NAMALWA (cell line): ENCODE measurements at regions not wholly inside any gene's neighbourhood (a gene's known extent, or its start where the extent isn't known, plus 50 kb on each side); places are given as distances from the start of the nearest gene placed in this dataset.
"Not testable (repeated sequence)": the region's sequence is repeated elsewhere in the genome, so short reads cannot be mapped to it uniquely, and the experiment has no call there.

Source experiments
- DNase-seq: peaks from one replicate; pipeline ENCODE4 v3.0.0-alpha.2; 2015; ENCODE audit warnings: low spot score

DNA sequence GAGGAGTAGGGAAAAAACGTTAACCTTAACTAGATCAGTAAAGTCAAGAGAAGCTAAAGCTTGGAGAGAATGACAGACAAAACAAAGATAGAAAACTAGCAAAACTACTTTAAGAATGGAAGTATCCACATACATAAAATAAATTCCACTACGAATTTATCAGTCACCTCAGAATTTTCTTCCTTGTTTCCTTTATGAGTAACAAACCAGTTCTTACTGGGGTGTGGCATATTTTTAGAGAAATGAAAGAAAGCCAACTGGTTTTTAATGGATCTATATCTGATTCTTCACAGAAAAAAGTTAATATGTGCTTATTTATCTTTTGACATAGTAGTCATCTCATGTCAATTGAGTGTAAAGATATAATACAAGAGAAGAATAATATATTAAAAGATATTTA lies 2033.7 kb upstream of the CELF4 start:
- DNase-seq = no peak

DNA sequence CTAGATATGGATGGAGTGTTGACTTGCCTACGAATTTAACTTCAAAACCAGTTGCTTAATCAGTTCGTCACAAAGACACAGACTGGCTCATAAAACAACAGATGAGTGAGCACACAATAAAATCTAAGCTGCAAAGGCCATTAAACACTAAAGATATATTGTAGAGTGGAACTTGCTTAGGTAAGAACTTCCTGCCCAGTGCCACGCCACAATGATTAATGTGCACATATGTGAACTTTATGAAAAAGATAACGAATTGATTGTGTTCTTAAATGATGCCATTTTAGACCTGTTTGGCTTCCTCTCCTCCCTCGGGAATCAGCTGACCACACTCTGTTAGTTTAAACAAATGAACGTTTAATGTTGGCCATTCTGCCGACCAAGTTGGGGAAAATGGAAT lies 2031.3 kb upstream of the CELF4 start:
- DNase-seq = no peak

DNA sequence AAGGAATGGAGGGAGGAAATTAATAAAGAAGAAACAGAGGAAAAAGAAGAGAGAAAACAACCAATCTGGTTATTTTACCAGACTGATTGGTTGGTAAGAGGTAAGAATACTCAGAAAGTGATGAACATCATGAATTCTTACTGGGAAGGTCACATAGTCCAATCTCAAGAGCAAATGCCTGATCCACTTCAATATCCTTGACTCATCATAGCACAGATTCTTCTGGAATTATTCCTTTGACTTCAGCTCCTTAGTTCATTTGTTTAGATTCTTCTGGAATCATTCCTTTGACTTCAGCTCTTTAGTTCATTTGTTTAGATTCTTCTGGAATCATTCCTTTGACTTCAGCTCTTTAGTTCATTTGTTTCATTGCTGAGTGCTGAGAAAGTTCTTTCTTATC lies 2030.6 kb upstream of the CELF4 start:
- DNase-seq = no peak

DNA sequence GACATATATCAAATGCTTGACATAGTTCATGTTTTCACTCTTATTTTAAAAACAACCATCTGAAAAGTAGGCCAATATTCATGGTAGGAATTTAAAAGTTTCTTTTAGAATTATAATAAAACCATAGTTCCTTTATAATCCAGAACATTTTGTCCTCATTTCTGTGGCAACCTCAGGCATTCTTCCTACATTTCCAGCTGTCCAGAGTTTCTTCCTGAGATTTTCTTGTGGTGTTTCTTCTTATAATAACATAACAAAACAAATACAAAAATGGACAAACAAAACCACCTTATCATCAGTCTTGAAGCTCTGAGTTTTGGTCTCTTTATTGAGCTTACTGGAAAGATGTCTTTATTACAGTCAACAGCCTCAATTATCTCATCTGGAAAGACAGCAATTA lies 2028.6 kb upstream of the CELF4 start:
- no peak for DNase-seq

DNA sequence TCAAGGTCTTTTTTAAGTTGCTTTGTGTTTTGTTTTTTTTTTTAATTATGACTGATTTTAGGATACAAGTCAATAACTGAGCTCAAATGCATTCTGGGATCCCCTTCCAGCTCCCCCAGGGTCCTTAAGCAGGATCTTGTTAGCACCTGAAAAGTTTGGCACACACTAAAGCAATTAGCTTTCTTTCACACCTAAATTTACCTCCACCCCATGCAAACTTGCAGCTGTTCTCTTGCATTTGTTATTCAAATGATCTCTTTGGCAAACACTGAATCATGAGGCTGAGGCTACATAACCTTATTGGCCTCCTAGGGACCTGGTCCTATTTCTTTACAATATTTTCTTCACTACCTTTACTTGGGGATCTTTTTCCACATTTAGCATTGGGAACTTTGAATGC lies 2026.1 kb upstream of the CELF4 start:
- no peak for DNase-seq

DNA sequence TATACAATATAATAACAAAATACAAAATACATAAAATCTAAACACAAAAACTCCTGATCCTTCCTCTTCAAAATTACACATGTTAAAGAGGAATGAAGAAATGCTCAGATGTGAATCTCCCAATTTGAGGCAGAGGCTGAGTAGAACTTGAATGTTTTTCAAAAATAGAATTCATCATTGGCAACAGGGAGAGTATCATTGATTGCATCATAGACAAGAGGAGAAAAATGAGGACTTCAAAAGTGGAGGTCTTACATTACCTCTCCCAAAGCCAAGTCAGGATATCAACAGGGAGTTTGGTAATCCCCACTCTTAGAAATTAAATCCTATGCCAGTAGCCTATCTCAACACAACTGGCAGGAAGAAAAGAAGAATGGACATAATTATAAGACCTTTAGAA lies 2023.9 kb upstream of the CELF4 start:
- DNase-seq = no peak

DNA sequence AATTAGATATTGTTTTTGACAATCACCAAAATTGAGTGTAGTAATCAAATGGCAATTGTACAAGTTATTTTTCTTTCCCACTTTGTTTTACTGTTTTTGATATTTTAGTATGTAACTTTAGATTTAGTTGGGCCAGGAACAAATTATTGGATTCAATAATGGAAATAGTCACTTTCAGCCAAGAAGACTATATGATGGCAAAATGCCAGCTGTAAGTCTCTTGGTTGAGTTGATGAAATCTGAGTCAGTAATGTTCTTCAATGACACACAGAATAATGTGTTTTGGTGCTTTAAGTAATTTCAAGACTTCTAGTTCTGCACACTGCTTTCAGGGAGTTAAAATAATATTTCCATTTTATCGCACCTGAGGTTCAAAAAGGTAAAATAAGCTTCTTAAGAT lies 2022.0 kb upstream of the CELF4 start:
- no peak for DNase-seq

DNA sequence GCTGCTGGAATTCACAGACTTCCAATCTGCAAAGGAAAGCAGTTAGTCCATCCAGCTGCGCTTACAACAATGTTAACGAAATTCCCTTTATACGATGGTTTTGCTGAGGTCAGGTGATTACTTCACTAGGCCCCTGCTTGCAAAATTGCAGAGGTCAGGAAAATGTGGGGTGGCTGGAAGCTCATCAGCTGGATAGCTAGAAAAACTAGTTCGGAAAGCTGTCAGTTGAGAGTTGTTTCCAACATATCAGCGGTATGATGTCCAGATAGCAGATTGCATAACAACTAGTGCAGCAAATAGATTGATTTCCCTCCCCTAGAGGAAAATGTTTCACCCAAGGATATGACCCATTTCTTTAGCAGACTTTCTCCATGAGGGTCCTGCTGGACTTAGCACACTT lies 2021.1 kb upstream of the CELF4 start:
- DNase-seq = no peak

DNA sequence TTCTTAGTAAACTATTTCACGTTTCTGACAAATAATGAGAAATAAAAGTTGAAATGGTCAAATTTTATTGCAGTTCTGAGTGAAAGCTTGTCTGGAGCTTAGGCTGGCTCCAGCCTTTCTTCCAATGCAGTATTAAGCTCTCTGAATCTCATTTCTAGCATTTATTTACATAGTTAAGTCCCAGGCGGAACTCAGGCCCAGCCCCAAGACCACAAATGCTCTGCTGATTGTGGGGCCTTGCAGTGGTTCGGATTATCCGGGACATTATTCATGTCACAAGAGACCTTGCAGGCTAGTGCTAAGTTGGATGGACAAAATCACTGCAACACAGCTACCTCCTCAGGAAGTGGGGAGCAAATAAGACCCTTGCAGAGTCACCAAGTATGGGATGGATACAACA lies 2009.3 kb upstream of the CELF4 start:
- no peak for DNase-seq

DNA sequence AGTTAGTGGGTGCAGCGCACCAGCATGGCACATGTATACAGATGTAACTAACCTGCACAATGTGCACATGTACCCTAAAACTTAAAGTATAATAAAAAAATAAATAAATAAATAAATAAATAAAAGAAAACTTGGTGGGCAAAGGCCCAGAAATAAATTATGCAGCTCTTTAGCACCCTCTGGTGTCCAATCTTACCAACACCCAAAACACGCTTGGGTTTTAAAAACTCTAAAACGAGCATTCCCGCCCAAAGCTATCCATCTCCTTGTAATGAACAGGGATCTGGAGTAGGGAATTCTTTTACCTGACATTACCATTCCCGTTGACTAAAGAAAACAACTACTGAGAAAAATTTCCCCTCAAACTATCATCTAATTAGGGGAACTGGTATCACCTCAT lies 2005.9 kb upstream of the CELF4 start:
- DNase-seq = peak; percentile 45

DNA sequence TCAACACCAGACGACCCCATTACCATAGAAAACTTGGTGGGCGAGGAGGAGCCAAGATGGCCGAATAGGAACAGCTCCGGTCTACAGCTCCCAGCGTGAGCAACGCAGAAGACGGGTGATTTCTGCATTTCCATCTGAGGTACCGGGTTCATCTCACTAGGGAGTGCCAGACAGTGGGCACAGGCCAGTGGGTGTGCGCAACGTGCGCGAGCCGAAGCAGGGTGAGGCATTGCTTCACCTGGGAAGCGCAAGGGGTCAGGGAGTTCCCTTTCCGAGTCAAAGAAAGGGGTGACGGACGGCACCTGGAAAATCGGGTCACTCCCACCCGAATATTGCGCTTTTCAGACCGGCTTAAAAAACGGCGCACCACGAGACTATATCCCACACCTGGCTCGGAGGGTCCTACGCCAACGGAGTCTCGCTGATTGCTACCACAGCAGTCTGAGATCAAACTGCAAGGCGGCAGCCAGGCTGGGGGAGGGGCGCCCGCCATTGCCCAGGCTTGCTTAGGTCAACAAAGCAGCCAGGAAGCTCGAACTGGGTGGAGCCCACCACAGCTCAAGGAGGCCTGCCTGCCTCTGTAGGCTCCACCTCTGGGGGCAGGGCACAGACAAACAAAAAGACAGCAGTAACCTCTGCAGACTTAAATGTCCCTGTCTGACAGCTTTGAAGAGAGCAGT lies 2000.1 kb upstream of the CELF4 start:
- not testable (repeated sequence) for DNase-seq

DNA sequence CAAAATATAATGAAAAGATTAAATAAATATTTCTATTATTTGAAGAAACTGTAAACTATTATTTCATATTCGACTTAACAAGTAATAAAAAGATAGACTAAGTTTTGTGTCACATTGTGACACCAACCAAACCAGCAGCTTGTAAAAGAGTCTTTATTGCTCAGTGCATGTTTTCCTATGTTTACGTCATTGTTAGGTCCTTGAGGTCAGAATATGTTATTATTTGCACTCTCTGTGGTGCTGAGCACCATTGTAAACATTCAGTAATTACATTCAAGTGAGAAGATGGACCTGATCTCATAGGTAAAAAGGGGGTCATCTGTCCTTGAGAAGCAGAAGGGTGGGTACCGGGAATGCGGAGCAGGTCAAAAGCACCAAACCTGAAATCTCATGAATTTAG lies 1999.1 kb upstream of the CELF4 start:
- DNase-seq = no peak

DNA sequence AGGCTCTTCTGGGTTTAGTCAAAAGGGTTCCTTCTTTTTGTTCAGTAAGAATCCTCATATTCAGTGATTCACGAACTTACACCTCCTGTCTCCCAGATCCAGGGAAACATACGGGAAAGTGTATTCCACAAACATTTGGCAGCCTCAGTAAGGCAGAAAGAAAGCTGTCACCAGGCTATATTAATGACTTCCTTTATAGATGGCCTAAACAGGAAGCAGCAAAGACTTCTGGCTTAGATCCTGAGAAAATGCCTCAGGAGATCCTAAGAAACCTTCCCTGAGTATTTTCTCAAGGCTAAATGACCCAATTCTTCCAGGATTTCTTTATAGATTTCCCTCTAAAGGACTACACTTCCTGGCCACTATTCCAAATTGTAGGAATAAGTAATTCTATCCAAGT lies 1995.5 kb upstream of the CELF4 start:
- no peak for DNase-seq

DNA sequence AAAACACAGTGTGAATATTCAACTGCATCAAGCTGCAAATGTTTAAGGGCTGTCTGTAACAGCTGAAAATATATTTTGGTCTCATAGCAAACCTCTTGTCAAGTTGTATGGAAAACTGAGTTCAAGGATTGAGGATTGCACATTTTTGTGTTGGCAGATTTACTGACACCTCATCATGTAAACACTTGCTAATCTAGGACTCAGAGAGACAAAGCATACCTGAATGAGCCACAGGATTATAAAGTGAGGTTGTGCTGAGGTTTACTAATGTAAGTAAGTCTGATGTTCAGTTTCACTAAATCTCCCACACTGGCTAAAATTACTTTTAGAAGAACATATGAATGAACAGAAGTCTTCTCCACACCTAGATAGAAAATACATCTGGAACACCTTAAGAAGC lies 1993.1 kb upstream of the CELF4 start:
- no peak for DNase-seq

DNA sequence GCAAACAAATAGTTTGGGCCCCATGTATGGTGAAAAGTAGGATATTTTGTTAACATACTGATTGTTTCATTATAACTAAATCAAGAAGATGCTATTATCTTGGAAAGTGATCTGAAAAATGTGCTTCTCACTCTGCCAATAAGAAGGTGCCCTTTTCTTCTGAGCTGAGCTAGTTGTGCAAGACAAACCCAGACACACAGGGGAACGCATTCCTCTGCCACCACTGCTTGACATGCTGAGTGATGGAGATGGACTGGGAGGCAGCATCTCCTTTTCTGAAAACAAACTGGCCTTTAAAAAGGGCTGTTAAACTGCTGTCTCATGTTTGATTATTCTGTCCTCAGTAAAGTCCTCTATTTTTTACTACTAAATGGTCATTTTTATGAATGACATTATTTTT lies 1989.9 kb upstream of the CELF4 start:
- no peak for DNase-seq

DNA sequence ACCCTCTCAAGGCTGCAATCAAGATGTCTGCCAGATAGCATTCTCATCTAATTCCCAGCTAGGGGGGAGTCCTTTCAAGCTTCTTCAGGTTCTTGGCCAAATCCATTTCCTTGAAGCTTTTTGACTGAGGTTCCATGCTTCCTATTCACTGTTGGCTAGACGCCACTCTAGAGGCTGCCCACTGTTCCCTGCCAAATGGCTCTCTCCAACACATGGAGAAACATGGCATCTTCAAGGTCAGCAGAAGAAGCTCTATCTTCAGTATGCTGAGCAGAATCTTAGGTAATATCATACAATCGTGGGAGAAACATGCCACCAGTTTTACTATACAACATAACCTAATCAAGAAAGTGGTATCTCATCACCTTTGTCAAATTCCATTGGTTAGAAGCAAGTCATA lies 1985.1 kb upstream of the CELF4 start:
- no peak for DNase-seq

DNA sequence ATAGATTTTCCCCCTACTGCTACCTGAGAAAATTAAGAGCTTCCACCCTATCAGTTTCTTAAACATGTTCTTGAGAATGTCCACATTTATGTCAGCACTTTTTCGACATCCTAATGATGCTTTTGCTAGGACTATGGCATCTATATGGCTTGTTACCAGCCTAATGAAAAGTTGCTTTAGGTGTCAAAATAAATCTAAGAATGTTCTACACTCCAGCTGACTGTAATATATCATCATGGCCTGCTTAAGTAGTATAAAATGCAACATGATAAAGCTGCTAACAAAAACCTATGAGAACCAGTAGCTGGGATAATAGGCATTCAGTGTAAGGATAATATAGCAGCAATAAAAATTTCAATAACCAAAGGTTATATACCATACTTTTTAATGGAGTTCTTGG lies 1983.5 kb upstream of the CELF4 start:
- no peak for DNase-seq

DNA sequence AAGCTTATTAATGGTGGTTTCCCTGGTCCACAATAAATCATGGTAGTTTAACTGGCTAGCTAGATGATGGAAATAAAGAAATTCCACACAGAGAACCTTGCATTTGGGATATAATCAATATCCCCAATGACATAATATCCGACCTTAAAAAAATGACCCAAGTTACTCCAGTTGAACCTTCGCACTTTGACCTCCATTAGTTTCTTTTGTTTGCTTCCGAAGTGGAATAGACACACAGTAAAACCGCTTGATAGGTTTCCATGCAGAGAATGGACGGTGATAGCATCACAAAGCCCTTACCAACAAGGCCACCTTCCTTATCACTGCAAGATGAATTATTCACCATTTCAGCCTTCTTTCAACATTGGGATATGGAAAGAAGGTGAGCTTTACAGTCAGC lies 1966.1 kb upstream of the CELF4 start:
- no peak for DNase-seq

DNA sequence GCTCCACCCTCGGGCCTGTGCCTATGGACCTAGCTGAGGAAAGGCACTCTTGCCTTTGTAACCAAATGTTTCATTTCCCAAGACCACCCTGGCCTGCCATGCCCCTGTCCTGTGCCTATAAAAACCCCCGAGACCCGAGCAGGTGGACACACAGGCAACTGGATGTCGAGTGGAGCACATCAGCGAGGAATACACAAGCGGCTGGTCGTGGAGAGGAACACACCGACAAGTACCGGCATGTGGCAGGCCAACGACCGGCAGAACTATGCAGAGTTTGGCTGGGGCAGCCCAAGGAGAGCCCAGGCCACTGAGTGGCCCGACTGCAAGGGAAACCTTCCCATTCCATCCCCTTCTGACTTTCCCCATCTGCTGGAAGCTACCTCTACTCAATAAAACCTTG lies 1963.8 kb upstream of the CELF4 start:
- DNase-seq = no peak

DNA sequence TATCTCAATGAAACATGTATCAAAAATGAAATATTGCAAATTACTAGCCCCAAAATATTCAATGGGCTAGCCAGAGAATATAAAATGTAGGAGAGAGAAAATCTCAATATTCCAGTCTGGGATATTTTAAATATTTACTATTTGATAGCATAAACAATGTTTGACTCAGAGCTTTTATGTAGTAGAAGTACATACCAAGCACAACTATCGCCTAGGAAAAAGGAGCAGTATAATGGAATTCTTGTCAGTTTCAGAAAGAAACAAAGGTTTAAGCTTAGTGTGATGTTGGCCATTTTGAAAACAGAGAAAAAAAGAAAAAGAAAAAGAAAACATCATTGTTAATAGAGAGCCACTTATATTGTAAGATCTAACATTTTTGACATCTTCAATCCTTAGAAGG lies 1961.9 kb upstream of the CELF4 start:
- DNase-seq = no peak

DNA sequence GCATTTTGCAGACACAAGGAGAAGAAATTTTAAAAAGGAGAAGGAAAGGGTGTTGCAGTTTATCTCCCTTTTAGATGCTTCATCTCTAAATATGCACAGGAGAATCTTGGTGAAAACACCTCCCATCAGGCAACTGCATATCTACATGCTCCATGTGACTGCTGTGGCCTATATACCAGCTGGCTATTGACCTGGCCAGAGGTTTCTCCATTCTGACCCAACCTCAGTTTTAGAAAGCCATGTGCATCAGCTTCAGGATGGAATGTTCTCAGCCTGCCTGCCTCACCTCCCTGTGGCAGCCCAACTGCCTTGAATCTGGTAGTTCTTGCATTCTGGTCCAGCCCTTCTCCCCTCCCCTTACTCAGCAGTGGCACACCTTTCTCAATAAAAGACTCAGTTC lies 1958.8 kb upstream of the CELF4 start:
- DNase-seq = no peak

DNA sequence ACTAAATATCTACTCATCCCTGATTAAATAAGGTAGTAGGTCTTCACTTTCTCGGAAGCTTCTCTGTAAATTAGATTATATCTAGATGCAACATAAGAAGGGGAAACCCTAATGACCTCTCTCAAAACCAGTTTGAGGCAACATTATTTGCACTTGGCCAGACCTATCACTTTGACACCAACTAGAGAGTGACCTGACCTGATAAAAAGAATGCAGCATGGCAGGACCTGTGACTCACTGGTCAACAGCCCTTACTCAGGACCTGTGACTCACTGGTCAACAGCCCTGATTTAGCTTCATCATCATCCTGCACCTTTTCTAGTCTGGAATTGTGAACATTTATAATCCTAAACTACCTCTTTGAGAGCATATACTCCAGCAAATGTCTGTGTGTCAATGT lies 1957.7 kb upstream of the CELF4 start:
- no peak for DNase-seq

DNA sequence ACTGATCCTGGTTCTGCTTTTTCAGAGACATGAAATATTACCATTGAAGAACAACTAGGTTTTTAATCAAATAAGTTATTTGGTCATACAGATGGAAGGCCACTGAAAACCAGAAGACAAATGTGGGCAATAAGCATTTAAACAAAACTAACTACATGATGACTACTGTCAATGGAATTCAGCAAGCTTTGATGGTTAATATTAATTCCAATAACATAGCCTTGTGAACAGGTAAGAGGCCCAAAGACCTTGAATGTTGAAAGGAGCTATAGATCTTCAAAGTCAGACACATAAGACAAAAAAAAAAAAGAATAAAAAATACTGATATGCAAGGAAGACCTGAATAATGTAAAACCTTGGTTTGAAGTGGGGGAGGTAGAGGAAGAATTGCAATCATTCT lies 1955.6 kb upstream of the CELF4 start:
- no peak for DNase-seq

DNA sequence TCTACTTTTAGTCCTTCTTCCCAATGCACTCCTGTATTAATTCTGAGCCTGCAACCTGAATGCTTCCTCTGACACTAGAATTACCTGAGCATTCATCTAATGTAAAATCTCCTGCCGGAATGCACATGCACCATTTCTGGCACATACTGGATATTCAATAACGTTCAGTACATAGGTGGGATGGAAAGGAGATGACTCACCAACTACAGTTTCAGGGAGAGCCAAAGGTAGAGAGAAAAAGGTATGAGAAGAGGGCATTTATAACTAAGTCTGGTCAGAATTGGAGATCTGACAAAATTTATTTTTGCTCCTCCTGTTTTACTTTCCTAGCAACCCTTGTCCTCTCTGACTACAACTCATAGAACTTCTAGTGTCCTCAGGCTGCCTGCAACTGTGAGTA lies 1954.1 kb upstream of the CELF4 start:
- DNase-seq = no peak

DNA sequence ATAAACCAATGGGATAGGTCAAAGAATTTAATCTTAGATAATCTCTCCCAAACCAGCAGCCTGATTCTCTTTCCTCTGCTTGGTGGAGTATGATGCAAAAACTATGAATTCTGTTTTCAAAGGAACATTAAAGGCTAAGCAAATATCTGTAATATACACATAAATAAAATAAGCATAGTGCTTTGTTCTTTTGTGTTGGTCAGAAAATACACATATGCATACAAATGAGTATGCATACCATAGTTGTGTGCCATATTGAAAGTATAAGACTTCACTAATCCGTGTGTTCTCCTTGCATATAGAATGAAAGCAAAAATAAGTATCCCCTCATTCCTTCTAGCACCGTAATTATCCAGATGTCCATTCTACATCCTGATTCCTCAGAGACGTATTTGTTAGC lies 1949.7 kb upstream of the CELF4 start:
- DNase-seq = no peak
